NT2/D1 (cell line): ENCODE measurements at regions not wholly inside any gene's neighbourhood (a gene's known extent, or its start where the extent isn't known, plus 50 kb on each side); places are given as distances from the start of the nearest gene placed in this dataset.

Experiments used
- SUZ12 ChIP-seq: IDR thresholded peaks from 2 replicates; pipeline ENCODE4 v1.6.1; 2011; ENCODE audit not compliant: insufficient read length, insufficient read depth; ENCODE audit errors: extremely low read depth
- YY1 ChIP-seq: IDR thresholded peaks from 2 replicates; pipeline ENCODE4 v1.6.1; 2011; ENCODE audit not compliant: insufficient read length, insufficient read depth
- ZNF274 ChIP-seq: IDR thresholded peaks from 2 replicates; pipeline ENCODE4 v1.6.1; 2011; ENCODE audit warnings: mild to moderate bottlenecking, low read depth, low read length

DNA sequence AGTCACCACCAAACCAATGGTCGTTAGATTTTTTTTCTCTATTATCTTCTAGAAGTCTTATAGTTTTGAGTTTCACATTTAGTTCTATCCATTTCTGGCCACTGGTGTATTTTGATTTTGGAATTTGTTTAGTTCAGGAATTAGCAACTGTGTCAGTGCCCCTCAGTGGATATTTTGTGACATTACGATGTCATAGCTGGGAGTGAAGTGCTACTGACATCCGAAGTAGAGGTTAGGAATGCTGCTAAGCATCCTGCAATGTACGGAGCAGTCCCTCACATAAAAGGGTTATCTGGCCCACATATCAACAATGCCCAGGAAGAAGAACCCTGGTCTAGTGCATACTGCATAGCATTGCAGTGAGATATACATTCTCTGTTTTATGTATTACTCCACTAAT is 157.4 kb upstream of the RGPD4 start:
- TF ChIP-seq YY1 (no peak), ZNF274 (no peak), SUZ12 (no peak)
